Glutamatergic neuron (in vitro differentiated cells): ENCODE measurements at regions not wholly inside any gene's neighbourhood (a gene's known extent, or its start where the extent isn't known, plus 50 kb on each side); places are given as distances from the start of the nearest gene placed in this dataset.

ENCODE experiments used
- DNase-seq: peaks from one replicate; pipeline ENCODE4 v3.0.0; 2022
- H3K27ac Mint-ChIP-seq: one replicate; pipeline ENCODE4 v1.8.0; 2020; ENCODE audit warnings: mild to moderate bottlenecking, mixed read lengths, inconsistent platforms; ENCODE audit not compliant: unreplicated experiment
- H3K27me3 Mint-ChIP-seq: one replicate; pipeline ENCODE4 v1.8.0; 2020; ENCODE audit warnings: mild to moderate bottlenecking, moderate library complexity, mixed read lengths, inconsistent platforms; ENCODE audit not compliant: unreplicated experiment
- H3K36me3 Mint-ChIP-seq: one replicate; pipeline ENCODE4 v1.8.0; 2020; ENCODE audit warnings: mild to moderate bottlenecking, mixed read lengths, inconsistent platforms; ENCODE audit not compliant: unreplicated experiment
- H3K4me1 Mint-ChIP-seq: one replicate; pipeline ENCODE4 v1.8.0; 2020; ENCODE audit warnings: mild to moderate bottlenecking, low read depth, mixed read lengths, inconsistent platforms; ENCODE audit not compliant: unreplicated experiment
- H3K4me3 Mint-ChIP-seq: one replicate; pipeline ENCODE4 v1.8.0; 2020; ENCODE audit warnings: mild to moderate bottlenecking, mixed read lengths, inconsistent platforms; ENCODE audit not compliant: unreplicated experiment
- H3K9me3 Mint-ChIP-seq: one replicate; pipeline ENCODE4 v1.8.0; 2020; ENCODE audit warnings: mild to moderate bottlenecking, moderate library complexity, mixed read lengths, inconsistent platforms; ENCODE audit not compliant: unreplicated experiment
- TF ChIP-seq, protein P1 (sequence below): fragments of 200-600 bp; sonication (generic); IDR thresholded peaks from one replicate; pipeline ENCODE4 v1.5.0; 2021; ENCODE audit not compliant: partially characterized antibody, unreplicated experiment

- H3K36me3 Mint-ChIP-seq, result no peaks in the 10 kb centered on the region
- H3K4me3 Mint-ChIP-seq, result no peak overlapping the region
- H3K4me1 Mint-ChIP-seq, result no peaks in the 10 kb centered on the region
- H3K27ac Mint-ChIP-seq, result no peak overlapping the region
- no peaks in the 10 kb centered on the region for H3K9me3 Mint-ChIP-seq
- no peak for DNase-seq
- H3K27me3 Mint-ChIP-seq, result no peaks in the 10 kb centered on the region
- TF ChIP-seq, protein P1, sequence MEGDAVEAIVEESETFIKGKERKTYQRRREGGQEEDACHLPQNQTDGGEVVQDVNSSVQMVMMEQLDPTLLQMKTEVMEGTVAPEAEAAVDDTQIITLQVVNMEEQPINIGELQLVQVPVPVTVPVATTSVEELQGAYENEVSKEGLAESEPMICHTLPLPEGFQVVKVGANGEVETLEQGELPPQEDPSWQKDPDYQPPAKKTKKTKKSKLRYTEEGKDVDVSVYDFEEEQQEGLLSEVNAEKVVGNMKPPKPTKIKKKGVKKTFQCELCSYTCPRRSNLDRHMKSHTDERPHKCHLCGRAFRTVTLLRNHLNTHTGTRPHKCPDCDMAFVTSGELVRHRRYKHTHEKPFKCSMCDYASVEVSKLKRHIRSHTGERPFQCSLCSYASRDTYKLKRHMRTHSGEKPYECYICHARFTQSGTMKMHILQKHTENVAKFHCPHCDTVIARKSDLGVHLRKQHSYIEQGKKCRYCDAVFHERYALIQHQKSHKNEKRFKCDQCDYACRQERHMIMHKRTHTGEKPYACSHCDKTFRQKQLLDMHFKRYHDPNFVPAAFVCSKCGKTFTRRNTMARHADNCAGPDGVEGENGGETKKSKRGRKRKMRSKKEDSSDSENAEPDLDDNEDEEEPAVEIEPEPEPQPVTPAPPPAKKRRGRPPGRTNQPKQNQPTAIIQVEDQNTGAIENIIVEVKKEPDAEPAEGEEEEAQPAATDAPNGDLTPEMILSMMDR, result no peak
Observed at GRCh38 chr1:106998431-106999002, 58.0 kb upstream of the PRMT6 start.

GRCh38 chr1:107000902-107001301 is 55.6 kb upstream of the PRMT6 start:
- Mint-ChIP-seq H3K27ac (no peak overlapping the region), H3K27me3 (no peaks in the 10 kb centered on the region), H3K4me1 (no peaks in the 10 kb centered on the region), H3K4me3 (no peak overlapping the region), H3K36me3 (no peaks in the 10 kb centered on the region), H3K9me3 (no peaks in the 10 kb centered on the region)
- TF ChIP-seq, protein P1, result no peak
- DNase-seq, result no peak

DNA sequence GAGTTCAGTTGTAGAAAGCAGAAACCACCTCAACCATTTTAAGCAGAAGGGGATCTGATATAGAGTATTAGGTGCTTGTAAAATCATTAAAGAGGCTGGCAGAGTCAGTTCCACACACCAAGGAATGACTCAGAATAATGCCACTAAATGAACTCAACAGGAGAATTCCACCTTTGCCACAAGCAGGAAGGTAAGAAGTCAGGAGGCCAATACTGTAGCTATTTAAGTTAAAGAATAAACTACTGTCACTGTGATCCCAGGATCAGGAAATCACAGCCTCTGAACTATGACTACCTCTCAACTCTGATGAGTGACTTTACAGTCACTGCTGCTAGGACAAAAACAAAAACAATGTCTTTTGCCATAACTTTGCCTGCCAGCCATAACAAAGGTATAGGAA is 52.5 kb upstream of the PRMT6 start:
- H3K4me3 Mint-ChIP-seq, result no peak overlapping the region
- no peaks in the 10 kb centered on the region for H3K4me1 Mint-ChIP-seq
- no peak overlapping the region for H3K27ac Mint-ChIP-seq
- TF ChIP-seq, protein P1, result no peak
- DNase-seq, result no peak
- no peaks in the 10 kb centered on the region for H3K36me3 Mint-ChIP-seq
- H3K27me3 Mint-ChIP-seq, result no peaks in the 10 kb centered on the region
- no peaks in the 10 kb centered on the region for H3K9me3 Mint-ChIP-seq

DNA sequence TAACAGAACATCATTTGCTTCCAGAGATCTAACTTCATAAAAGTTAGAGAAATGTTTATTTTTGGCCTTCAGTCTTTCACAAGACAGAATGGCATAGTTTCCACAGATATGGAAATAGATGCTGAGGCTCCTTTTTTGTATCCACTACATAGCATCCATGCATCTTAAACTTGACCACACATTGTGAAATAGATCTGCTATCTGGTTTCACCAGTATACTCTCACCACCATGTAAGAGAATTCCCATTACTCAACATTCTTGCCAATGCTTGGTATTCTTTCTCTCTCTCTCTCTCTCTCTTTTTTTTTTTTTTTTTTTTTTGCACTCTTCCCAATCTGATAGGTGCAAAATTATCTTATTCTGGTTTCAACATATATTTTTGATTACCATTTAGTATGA is 52.1 kb upstream of the PRMT6 start:
- no peaks in the 10 kb centered on the region for H3K36me3 Mint-ChIP-seq
- no peaks in the 10 kb centered on the region for H3K9me3 Mint-ChIP-seq
- H3K4me1 Mint-ChIP-seq, result no peaks in the 10 kb centered on the region
- no peaks in the 10 kb centered on the region for H3K27me3 Mint-ChIP-seq
- H3K4me3 Mint-ChIP-seq, result no peak overlapping the region
- no peak overlapping the region for H3K27ac Mint-ChIP-seq
- no peak for DNase-seq
- TF ChIP-seq, protein P1, result no peak
